ENCODE measurements at regions not wholly inside any gene's neighbourhood (a gene's known extent, or its start where the extent isn't known, plus 50 kb on each side); places are given as distances from the start of the nearest gene placed in this dataset.
"Not testable (repeated sequence)": the region's sequence is repeated elsewhere in the genome, so short reads cannot be mapped to it uniquely, and the experiment has no call there.

GRCh38 chr9:12414514-12414913, 278.7 kb upstream of the TYRP1 start:
- no peak overlapping the region for H3K4me3 ChIP-seq
- H3K36me3 ChIP-seq = no peaks in the 10 kb centered on the region
- no peak for DNase-seq
- no peaks in the 10 kb centered on the region for H3K9me3 ChIP-seq
- H3K27me3 ChIP-seq = no peaks in the 10 kb centered on the region

- H3K4me3 ChIP-seq = no peak overlapping the region
Observed at GRCh38 chr9:12415361-12415760, 277.8 kb upstream of the TYRP1 start.

GRCh38 chr9:12416716-12417115, 276.5 kb upstream of the TYRP1 start:
- Histone ChIP-seq H3K9me3 (no peaks in the 10 kb centered on the region), H3K27me3 (no peaks in the 10 kb centered on the region), H3K36me3 (no peaks in the 10 kb centered on the region), H3K4me3 (no peak overlapping the region)
- no peak for DNase-seq

More at GRCh38 chr9:12415361-12415760, 277.8 kb upstream of the TYRP1 start:
- H3K9me3 ChIP-seq = no peaks in the 10 kb centered on the region
- no peaks in the 10 kb centered on the region for H3K36me3 ChIP-seq
- no peak for DNase-seq
- H3K27me3 ChIP-seq = no peaks in the 10 kb centered on the region

- no peaks in the 10 kb centered on the region for H3K9me3 ChIP-seq
- no peaks in the 10 kb centered on the region for H3K36me3 ChIP-seq
- H3K4me3 ChIP-seq = no peak overlapping the region
- no peak for DNase-seq
- H3K27me3 ChIP-seq = no peaks in the 10 kb centered on the region
Observed at GRCh38 chr9:12424243-12424642, 268.9 kb upstream of the TYRP1 start.

GRCh38 chr9:12425878-12426864, 267.0 kb upstream of the TYRP1 start:
- H3K9me3 ChIP-seq = no peaks in the 10 kb centered on the region
- no peak overlapping the region for H3K4me3 ChIP-seq
- no peak for DNase-seq
- H3K36me3 ChIP-seq = no peaks in the 10 kb centered on the region
- H3K27me3 ChIP-seq = no peaks in the 10 kb centered on the region

GRCh38 chr9:12439267-12439666, 253.9 kb upstream of the TYRP1 start:
- Histone ChIP-seq H3K27me3 (no peaks in the 10 kb centered on the region), H3K9me3 (no peaks in the 10 kb centered on the region), H3K36me3 (no peaks in the 10 kb centered on the region), H3K4me3 (no peak overlapping the region)
- no peak for DNase-seq

GRCh38 chr9:12441080-12441479, 252.1 kb upstream of the TYRP1 start:
- not testable (repeated sequence) for DNase-seq, H3K4me3 ChIP-seq, H3K27me3 ChIP-seq, H3K36me3 ChIP-seq, H3K9me3 ChIP-seq

GRCh38 chr9:12441506-12441905, 251.7 kb upstream of the TYRP1 start:
- no peak for DNase-seq
- H3K27me3 ChIP-seq = no peaks in the 10 kb centered on the region; the same call in 1 of the 2 replicates
- H3K9me3 ChIP-seq = no peaks in the 10 kb centered on the region
- no peaks in the 10 kb centered on the region for H3K36me3 ChIP-seq
- H3K4me3 ChIP-seq = no peak overlapping the region

GRCh38 chr9:12448246-12448645, 244.9 kb upstream of the TYRP1 start:
- H3K9me3 ChIP-seq = no peaks in the 10 kb centered on the region
- no peak for DNase-seq
- H3K36me3 ChIP-seq = no peaks in the 10 kb centered on the region
- no peaks in the 10 kb centered on the region; the same call in 1 of the 2 replicates for H3K27me3 ChIP-seq
- H3K4me3 ChIP-seq = no peak overlapping the region

GRCh38 chr9:12457237-12457636, 235.9 kb upstream of the TYRP1 start:
- DNase-seq = no peak
- H3K27me3 ChIP-seq = no peaks in the 10 kb centered on the region
- no peak overlapping the region for H3K4me3 ChIP-seq
- no peaks in the 10 kb centered on the region for H3K36me3 ChIP-seq
- no peaks in the 10 kb centered on the region for H3K9me3 ChIP-seq

GRCh38 chr9:12461763-12462460, 231.3 kb upstream of the TYRP1 start:
- Histone ChIP-seq H3K4me3 (no peak overlapping the region), H3K36me3 (no peaks in the 10 kb centered on the region), H3K9me3 (no peaks in the 10 kb centered on the region), H3K27me3 (no peaks in the 10 kb centered on the region; the same call in none of the 2 replicates)
- no peak for DNase-seq

GRCh38 chr9:12462861-12463260, 230.3 kb upstream of the TYRP1 start:
- Histone ChIP-seq H3K27me3 (no peaks in the 10 kb centered on the region; the same call in none of the 2 replicates), H3K4me3 (no peak overlapping the region), H3K36me3 (no peaks in the 10 kb centered on the region), H3K9me3 (no peaks in the 10 kb centered on the region)
- DNase-seq = no peak

GRCh38 chr9:12463641-12464040, 229.5 kb upstream of the TYRP1 start:
- no peaks in the 10 kb centered on the region; the same call in none of the 2 replicates for H3K27me3 ChIP-seq
- DNase-seq = no peak
- H3K9me3 ChIP-seq = no peaks in the 10 kb centered on the region
- H3K4me3 ChIP-seq = no peak overlapping the region
- H3K36me3 ChIP-seq = no peaks in the 10 kb centered on the region

- Histone ChIP-seq H3K4me3 (no peak overlapping the region), H3K27me3 (no peaks in the 10 kb centered on the region; the same call in none of the 2 replicates), H3K9me3 (no peaks in the 10 kb centered on the region), H3K36me3 (no peaks in the 10 kb centered on the region)
- no peak for DNase-seq
Observed at GRCh38 chr9:12464400-12464799, 228.8 kb upstream of the TYRP1 start.

- DNase-seq = no peak
- H3K9me3 ChIP-seq = no peaks in the 10 kb centered on the region
- no peak overlapping the region for H3K4me3 ChIP-seq
Observed at GRCh38 chr9:12464910-12465512, 228.2 kb upstream of the TYRP1 start.

GRCh38 chr9:12469084-12469483, 224.1 kb upstream of the TYRP1 start:
- Histone ChIP-seq H3K9me3 (no peaks in the 10 kb centered on the region), H3K4me3 (no peak overlapping the region), H3K27me3 (no peaks in the 10 kb centered on the region; the same call in 1 of the 2 replicates), H3K36me3 (no peaks in the 10 kb centered on the region)
- DNase-seq = no peak

More at GRCh38 chr9:12464910-12465512, 228.2 kb upstream of the TYRP1 start:
- Histone ChIP-seq H3K27me3 (no peaks in the 10 kb centered on the region; the same call in none of the 2 replicates), H3K36me3 (no peaks in the 10 kb centered on the region)

GRCh38 chr9:12494411-12494810, 198.8 kb upstream of the TYRP1 start:
- Histone ChIP-seq H3K27me3 (no peaks in the 10 kb centered on the region), H3K4me3 (no peak overlapping the region), H3K9me3 (no peaks in the 10 kb centered on the region), H3K36me3 (no peaks in the 10 kb centered on the region)
- no peak for DNase-seq
